ENCODE measurements at regions not wholly inside any gene's neighbourhood (a gene's known extent, or its start where the extent isn't known, plus 50 kb on each side); places are given as distances from the start of the nearest gene placed in this dataset.

GRCh38 chr20:6295867-6296256 lies 173.0 kb upstream of the FERMT1 start:
- no peak overlapping the region for H3K18ac ChIP-seq (ENCODE audit: insufficient read length, low read depth, low read length)
- no peak overlapping the region for H2BK12ac ChIP-seq (ENCODE audit: insufficient read length, low read depth, low read length)
- H3K4me3 Mint-ChIP-seq = no peak overlapping the region
- no peak overlapping the region for H3K9ac ChIP-seq (ENCODE audit: extremely low read depth, insufficient read length, low read length)
- H3K4ac ChIP-seq (ENCODE audit: low read depth, low read length) = no peak overlapping the region
- no peaks in the 10 kb centered on the region for H3K36me3 Mint-ChIP-seq (ENCODE audit: insufficient read depth in 1 of 3, low read depth in 3 of 3)
- no peak overlapping the region for H3T11ph ChIP-seq (ENCODE audit: low read length)
- TF ChIP-seq CTCF (conservative IDR thresholded peaks at IDR 0.05) = no peak
- H3K4me2 ChIP-seq (ENCODE audit: insufficient read depth, insufficient read length, low read length) = no peak overlapping the region
- no peak overlapping the region for H3K14ac ChIP-seq (ENCODE audit: insufficient read depth, low read length)
- H3K56ac ChIP-seq (ENCODE audit: insufficient read length, low read depth, low read length) = no peak overlapping the region
- H3K4me1 ChIP-seq (ENCODE audit: insufficient read depth, low read length) = no peaks in the 10 kb centered on the region
- no peak overlapping the region for H2BK15ac ChIP-seq (ENCODE audit: low read depth, low read length)
- H3K27me3 Mint-ChIP-seq (ENCODE audit: low read depth) = no peaks in the 10 kb centered on the region
- H3K79me1 ChIP-seq (ENCODE audit: insufficient read depth, low read depth, low read length, poor library complexity, severe bottlenecking) = no peaks in the 10 kb centered on the region
- H2AFZ ChIP-seq (ENCODE audit: low read length) = no peak overlapping the region
- H3K23ac ChIP-seq (ENCODE audit: insufficient read length, low read depth, low read length) = no peak overlapping the region
- no peaks in the 10 kb centered on the region for H3K9me3 ChIP-seq (ENCODE audit: control insufficient read depth, low read depth, low read length)
- H3K79me2 ChIP-seq (ENCODE audit: insufficient read depth, low read length) = no peaks in the 10 kb centered on the region
- no peaks in the 10 kb centered on the region for H3K27me3 ChIP-seq (ENCODE audit: insufficient read depth, low read length)
- no peaks in the 10 kb centered on the region for H3K9me3 Mint-ChIP-seq
- DNase-seq = no peak
- H2BK5ac ChIP-seq (ENCODE audit: insufficient read length, low read length) = no peak overlapping the region
- H3K27ac Mint-ChIP-seq = no peak overlapping the region
- no peak overlapping the region for H2AK5ac ChIP-seq (ENCODE audit: insufficient read length, low read length)
- no peaks in the 10 kb centered on the region for H3K23me2 ChIP-seq (ENCODE audit: insufficient read length, low read depth, low read length, poor library complexity, severe bottlenecking)
- no peaks in the 10 kb centered on the region for H3K4me1 Mint-ChIP-seq
- no peak overlapping the region for H4K91ac ChIP-seq (ENCODE audit: insufficient read length, low read depth, low read length)
- no peaks in the 10 kb centered on the region for H4K20me1 ChIP-seq (ENCODE audit: control insufficient read depth, insufficient read depth, insufficient read length)
- H2BK20ac ChIP-seq (ENCODE audit: low read depth, low read length, poor library complexity, severe bottlenecking) = no peak overlapping the region
- no peak overlapping the region for H4K8ac ChIP-seq (replicated peaks; ENCODE audit: insufficient read length, low read depth, low read length)
- H2BK120ac ChIP-seq (ENCODE audit: low read depth, low read length, poor library complexity, severe bottlenecking) = no peak overlapping the region
- no peak overlapping the region for H3K27ac ChIP-seq (ENCODE audit: insufficient read length, low read depth, low read length)
- H4K5ac ChIP-seq (ENCODE audit: insufficient read length, low read depth, low read length) = no peak overlapping the region

All from H9 (cell line).